Stimulated activated CD4-positive, alpha-beta T cell treated with anti-CD3 and anti-CD28 coated beads, Interleukin-4, amount 100 ng/mL, for 24 hours (primary cell): ENCODE measurements at regions not wholly inside any gene's neighbourhood (a gene's known extent, or its start where the extent isn't known, plus 50 kb on each side); places are given as distances from the start of the nearest gene placed in this dataset.
A peak's percentile ranks its signal among the peaks of the same experiment; 100 is the strongest.

Experiments used
- DNase-seq: peaks from one replicate; pipeline ENCODE4 v3.0.0-alpha.2; 2020

- no peak for DNase-seq
Measured at GRCh38 chr21:15557925-15558324, 171.9 kb upstream of the USP25 start.

DNA sequence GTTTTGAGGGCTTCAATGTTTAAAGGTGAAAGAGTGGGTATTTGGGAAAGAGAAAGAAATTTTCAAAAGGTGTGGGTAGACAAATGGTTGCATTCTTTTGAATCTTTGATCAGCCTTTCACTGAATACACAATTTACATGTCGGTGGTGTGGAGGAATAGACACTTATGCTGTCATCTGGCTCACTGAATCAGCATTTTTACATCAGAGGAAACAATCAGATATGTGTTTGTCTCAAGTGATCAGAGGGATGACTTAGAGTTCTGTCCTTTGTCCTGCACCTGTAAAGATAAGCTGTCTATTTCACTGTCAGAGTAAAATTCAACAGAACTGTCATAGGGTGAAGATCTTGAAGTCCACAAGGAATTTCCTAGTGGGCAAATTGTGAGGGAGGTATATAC lies 170.9 kb upstream of the USP25 start:
- DNase-seq, result no peak

- DNase-seq, result no peak
Measured at GRCh38 chr21:15559660-15560059, 170.1 kb upstream of the USP25 start.

- DNase-seq, result no peak
Measured at GRCh38 chr21:15560383-15561056, 169.3 kb upstream of the USP25 start.

GRCh38 chr21:15562748-15563147 lies 167.0 kb upstream of the USP25 start:
- no peak for DNase-seq

- DNase-seq, result no peak
Measured at GRCh38 chr21:15564907-15565306, 164.9 kb upstream of the USP25 start.

- no peak for DNase-seq
Measured at GRCh38 chr21:15566703-15567102, 163.1 kb upstream of the USP25 start.

- DNase-seq, result no peak
Measured at GRCh38 chr21:15567191-15567590, 162.6 kb upstream of the USP25 start.

GRCh38 chr21:15568516-15568915 lies 161.3 kb upstream of the USP25 start:
- DNase-seq, result no peak

GRCh38 chr21:15586752-15587427 lies 142.9 kb upstream of the USP25 start:
- no peak for DNase-seq

GRCh38 chr21:15592271-15592860 lies 137.4 kb upstream of the USP25 start:
- DNase-seq, result peak; percentile 12

DNA sequence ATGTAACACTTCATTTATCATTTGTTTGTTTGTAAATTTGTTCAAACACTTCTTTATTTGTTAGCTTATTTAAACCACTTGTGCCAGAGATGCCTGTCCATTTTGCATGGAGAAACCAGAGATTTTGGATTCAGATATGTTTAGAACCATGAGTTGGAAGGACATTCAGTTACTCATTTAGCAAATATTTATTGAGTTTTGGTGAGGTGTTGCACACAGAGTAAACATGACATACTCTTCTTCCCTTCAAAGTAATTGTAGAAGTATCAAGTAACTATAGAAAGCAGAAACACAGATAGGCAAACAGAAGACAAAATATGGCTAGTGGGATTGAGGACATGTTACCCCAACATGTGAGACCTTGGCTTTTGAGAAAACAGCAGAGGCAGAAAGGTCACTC lies 136.8 kb upstream of the USP25 start:
- DNase-seq, result no peak

- DNase-seq, result no peak
Measured at GRCh38 chr21:15601390-15601789, 128.4 kb upstream of the USP25 start.

GRCh38 chr21:15604413-15604812 lies 125.4 kb upstream of the USP25 start:
- DNase-seq, result no peak

- DNase-seq, result no peak
Measured at GRCh38 chr21:15614766-15615165, 115.0 kb upstream of the USP25 start.

DNA sequence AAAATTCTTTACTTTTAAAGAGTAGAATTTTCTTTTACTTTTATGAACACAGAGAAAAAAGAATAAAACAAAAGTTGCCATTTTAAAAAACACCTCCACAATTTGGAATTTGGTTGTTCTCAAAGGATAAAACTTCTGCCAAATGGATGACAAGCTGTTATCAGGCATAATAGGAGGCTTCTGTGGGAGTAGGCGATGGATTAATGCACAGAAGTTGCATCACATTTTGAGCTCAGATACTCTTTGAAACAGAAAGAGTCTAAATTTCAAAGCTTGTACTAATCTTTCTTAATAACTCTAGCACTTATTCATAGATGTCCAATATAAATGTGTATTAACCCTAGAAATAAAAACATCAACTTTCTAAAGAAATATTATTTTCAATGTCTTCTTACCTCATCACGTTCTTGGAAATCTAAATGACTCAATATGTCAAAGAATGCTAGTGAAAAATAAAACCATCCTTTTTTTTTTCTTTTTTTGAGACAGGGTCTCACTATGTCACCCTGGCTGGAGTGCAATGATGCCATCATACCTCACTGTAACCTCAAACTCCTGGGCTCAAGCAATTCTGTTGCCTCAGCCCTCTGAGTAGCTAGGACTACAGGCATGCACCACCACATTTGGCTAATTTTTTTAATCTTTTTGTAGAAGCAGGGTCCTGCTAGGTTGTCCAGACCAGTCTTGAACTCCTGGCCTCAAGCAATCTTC lies 112.8 kb upstream of the USP25 start:
- DNase-seq, result no peak

DNA sequence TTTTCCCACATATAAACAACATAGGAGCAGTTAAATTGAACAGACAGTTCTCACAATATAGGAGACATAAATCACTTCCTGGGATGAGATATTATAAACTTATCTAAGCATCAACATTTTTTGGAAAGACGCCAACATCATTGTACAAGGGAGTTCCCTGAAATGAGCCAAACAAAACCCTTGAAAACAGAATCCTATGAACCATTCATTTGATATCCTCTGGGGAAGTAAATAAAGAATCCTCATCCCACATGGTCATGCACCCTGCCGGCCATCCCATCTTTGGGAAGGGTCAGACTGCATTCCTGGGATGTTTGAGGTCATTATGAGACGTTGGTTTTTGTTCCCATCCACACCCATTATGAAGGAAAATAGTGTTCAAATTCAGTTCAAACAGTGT lies 111.8 kb upstream of the USP25 start:
- DNase-seq, result no peak

- no peak for DNase-seq
Measured at GRCh38 chr21:15620892-15621291, 108.9 kb upstream of the USP25 start.

DNA sequence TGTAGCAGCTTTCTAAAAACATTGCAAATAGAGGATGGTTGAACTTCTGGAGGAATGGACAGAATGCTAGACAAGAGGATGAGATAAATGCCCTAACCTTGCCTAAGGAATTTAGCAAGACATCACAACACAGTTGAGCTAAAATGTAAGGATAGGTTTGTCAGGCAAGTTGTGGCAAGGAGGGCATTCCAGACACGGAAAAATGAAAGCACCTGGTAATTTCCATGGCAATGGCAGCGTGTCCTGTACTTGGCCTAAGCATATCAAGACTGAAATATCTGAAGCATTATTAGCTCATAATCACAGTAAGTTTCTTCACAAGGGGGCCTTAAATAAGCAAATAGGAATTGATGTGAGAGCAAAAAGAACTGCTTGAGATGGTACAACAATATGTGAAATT lies 105.1 kb upstream of the USP25 start:
- no peak for DNase-seq

DNA sequence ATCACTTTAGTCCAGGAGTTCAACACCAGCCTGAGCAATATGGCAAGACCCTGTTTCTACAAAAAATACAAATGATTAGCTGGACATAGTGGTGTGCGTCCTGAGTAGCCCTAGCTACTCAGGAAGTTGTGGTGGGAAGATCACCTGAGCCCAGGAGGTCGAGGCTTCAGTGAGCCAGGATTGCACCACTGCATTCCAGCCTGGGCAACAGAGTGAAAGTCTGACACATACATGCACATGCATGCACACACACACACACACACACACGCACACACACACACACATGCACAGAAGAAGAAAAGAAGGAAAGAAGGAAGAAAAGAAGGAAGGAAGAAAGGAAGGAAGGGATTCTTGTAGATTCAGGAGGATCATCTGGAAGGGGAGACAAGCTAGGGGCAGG lies 104.4 kb upstream of the USP25 start:
- no peak for DNase-seq

GRCh38 chr21:15626031-15626430 lies 103.8 kb upstream of the USP25 start:
- no peak for DNase-seq

DNA sequence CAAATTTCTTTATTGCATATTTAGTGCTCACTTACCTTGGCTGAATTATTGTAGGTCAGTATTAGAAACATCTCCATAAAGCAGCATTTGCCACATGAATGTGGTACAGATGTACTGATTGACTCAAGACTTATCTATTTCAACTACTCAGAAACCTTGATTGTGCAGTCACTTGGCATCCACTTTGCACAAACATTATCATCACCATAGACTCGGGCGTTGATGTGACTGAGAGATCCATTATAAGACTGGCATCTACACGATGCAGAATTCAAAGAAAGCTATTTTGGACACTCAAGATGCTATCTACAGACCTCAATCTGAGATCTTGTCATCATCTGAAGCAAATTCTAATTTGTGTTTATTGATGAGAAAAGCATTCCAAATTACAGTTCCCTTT lies 102.8 kb upstream of the USP25 start:
- no peak for DNase-seq

GRCh38 chr21:15627823-15628222 lies 102.0 kb upstream of the USP25 start:
- DNase-seq, result no peak

DNA sequence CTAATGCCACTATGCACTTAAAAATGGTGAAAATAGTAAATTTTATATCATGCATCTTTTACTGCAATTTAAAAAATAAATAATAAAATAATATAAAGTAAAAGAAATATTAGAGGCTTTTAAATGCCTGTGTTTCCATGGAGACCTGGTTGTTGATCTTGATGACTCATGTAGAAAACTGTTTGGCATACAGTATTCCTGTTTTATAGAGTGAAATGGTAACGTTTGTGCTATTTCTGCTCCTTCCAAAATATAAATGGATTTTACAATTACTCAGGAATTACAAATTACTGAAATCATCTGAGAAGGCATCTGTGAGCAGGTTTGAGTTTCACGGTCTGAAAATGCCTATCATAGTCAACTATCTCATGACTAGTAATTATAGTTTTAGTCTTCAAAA lies 98.4 kb upstream of the USP25 start:
- no peak for DNase-seq
